NCI-H1694 (cell line): ENCODE measurements at regions not wholly inside any gene's neighbourhood (a gene's known extent, or its start where the extent isn't known, plus 50 kb on each side); places are given as distances from the start of the nearest gene placed in this dataset.

ENCODE experiments used
- DNase-seq: peaks from one replicate; lab custom pipeline; 2025; lab: John Stamatoyannopoulos, UW

DNA sequence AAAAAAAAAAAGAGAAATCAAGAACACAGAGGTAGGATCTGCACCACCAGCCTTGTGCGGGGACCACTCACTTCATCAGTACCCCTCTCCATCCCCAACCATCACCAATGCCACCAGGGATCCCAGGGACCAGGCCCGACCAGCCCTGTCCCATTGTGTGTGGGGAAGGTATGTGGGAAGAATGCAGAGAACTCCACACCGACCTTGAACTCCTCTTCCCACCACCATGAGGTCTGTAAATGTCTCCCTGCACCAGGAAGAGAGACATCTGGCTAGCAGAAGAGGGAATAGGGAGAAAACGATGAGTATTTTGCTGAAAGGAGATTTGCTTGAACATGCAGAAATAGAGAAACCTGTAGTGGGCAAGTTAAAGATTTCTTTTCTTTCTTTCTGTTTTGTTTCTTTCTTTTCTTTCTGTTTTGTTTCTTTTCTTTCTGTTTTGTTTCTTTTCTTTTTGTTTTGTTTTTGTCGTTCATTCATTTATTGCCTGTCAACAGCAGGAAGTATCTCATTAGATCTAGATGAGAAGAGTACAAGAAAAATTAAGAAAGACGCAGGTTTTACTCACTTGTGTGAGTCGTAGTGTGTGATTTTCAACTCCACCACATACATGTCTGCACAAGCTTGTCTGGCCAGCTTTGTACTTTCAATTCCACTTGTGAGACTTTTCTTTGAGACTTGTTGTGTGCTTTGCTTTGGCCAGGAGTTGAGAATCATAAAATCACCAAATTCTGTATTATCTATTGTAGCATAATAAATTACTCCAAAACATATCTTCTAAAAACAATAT is 179.8 kb upstream of the HAAO start:
- DNase-seq = no peak

DNA sequence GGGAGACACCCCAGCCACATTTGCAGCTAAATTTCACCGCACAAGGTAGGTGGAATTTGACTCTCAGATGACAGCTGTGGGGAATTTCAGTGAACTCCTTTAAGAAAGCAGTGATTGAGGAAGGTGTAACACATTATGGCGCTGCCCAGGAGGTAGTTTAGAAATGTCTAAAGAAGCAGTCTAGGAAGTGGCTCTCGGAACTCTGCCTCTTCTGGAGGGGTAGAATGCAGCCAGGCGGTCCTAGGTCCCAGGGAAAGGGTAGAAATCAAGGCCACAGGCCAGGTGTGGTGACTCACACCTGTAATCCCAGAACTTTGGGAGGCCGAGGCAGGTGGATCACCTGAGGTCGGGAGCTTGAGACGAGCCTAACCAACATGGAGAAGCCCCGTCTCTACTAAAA is 179.0 kb upstream of the HAAO start:
- no peak for DNase-seq

DNA sequence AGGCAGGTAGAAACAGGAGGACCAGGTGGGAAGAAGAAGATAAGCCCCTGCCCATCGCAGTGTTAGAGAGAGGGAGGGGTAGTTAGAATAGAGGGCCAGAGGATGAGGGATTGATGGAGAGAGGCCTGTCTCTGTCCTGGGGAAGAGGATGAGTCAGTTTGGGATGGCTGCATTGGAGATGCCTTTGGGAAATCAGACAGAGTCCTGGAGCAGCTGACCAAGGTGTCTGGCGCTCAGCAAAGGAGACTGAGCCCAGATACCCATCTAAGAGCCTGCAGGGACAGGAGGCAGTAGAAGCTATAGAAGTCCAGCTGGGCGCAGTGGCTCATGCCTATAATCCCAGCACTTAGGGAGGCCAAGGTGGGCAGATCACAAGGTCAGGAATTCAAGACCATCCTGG is 177.8 kb upstream of the HAAO start:
- no peak for DNase-seq

DNA sequence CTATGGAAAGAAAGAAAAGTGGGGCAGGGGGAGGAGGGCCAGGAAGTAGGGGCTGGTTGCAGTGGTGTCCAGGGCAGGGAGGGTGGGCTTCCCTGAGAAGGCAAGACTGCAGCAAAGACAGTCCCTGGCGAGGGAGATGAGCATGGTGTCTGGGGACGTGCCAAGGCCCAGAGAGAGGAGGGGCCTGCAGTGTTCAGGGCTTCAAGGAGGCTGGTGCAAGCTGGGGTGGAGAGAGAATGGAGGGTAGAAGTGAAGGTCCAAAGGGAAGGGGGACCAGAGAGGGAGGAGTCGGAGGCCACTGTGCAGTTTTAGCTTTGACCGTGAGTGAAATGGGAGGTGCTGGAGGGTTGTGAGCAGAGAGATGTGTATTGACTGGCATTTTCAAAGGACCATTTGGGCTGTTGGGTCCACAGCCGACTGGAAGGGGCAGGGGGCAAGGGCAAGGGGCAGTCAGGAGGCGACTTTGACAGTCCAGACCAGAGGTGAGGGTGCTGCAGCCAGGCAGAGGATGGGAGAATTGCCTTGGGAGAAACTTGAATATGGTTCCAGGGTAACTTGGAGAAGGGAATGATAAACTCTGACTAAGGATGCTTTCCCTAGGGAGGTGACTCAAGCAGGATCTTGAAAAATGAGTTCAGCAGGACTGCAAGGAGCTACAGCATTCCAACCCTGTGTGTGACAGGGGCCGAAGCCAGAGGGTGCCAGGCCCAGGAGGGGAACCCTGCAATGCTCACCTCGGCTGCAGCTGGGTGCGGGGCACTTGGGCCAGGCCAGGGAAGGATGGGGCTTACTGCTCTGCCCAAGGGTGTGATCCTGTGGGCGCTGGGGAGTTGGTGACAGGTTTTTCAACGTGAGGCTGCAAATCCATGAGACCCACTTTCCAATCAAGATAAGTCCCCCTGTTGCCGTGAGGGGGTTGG is 177.1 kb upstream of the HAAO start:
- DNase-seq = no peak

DNA sequence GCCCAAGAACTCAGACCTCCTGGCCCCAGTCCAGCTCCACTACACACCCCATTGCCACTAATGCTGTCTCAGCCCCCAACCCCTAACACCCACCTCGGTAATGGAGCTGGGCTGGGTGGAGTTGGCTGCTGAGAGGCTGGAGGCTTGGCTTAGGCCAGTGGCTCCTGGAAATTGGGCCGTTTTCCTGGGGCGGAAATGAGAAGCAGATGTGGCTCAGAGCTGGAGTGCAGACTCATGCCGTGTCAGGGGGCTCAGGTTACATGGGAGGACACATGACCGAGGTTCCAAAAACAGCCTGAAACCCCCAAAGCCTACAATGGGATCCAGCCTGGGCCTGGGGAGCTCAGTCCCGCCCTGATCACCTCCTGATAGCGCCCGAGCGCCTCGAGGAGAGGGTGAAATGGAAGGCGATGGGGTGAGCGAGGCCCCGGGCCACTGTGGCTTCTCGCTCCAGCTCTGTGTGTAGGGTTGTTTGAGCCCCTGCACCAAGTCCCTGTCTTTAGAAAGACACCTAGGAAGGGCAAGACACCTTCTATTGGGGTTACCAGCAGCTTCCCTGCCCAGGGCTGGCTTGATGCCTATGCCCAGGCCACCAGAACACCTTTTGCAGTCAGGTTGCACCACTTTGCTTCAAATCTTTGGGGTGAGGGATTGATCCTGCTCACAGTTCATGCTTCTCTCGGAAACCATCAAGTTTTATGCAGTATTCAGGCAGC is 175.7 kb upstream of the HAAO start:
- DNase-seq = no peak

DNA sequence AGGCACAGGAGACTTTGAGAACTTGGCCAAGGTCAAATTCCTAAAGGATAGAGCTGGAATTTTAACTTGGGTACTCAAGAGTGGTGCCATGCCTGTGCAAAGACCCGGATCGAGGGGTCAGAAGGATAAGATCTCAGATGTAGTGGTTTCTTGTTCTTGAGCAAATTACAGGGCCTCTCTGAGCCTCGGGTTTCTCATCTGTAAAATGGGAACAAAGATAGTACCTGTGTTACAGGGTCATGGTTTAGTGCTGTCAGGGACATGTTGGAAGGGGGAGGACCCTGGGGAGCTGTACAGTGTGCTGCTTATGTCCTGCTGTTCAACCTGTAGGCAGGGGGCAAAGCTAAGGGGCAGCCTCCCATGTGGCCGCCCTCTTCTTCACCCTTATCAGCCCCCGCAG is 173.5 kb upstream of the HAAO start:
- no peak for DNase-seq

DNA sequence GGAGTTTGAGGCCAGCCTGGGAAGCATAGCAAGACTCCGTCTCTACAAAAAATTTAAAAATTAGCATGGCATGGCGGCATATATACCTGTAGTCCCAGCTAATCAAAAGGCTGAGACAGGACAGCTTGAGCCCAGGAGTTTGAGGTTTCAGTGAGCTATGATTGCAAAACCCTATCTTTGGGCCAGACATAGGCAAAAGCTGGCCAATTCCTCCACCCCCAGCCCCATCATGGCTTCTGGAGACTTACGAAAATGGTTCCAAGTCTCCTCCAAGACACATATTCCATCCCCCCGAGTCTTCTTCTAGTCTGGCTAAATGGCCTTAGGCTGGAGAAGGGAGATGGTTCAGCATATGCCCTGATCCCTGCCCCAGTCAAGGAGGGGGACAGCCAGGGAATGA is 172.8 kb upstream of the HAAO start:
- no peak for DNase-seq

DNA sequence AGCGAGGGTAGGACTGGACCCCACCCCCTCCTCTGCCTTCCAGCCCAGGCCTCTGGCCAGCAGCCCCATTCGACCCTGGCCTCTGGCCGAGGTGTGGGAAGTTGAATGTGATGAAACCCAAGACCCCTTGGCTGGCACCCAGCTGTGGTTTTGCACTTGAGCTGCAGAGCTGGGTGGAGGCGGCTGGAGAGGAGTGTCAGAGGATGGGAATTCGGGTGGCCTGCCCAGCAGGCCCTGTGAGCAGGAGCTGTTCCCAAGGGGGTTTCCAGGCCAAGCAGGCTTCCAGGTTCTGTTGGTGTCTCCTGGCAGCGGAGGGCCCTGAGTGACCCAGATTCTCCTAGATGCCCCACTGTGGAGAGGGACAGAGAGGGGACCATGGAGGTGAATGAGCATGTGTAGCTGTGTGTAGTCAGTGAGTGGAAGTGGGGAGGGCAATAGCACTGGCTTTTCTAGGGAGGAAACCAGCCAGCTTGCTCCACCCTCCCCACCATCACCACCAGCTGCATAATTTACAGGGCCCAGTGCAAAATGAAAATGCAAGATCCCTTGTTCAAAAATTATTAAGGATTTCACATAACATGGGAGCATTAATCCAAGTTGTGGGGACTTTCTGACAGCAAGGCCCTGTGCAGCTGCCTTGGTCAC is 172.2 kb upstream of the HAAO start:
- no peak for DNase-seq

DNA sequence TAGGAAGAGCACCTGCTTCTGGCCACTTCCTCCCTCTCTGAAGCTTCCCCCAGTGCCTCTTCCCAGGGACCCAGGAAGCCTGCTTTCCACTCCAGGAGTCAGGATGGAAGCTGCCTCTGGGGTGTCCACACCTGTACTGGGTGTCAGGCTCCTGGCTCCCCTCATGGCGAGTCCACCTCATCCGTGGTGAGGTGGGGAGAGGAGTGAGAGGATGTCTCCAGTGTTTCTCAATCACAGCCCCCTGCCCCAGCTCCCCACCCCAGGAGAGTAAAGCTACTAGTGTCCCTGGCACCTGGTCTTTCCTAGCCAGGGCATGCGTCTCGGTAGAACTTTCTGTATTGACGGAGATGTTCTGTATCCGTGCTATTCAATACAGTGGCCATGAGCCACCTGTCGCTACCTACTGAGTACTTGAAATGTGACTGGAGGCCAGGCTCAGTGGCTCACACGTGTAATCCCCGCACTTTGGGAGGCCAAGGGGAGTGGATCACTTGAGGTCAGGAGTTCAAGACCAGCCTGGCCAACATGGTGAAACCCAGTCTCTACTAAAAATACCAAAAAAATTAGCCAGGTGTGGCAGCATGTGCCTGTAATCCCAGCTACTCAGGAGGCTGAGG is 171.2 kb upstream of the HAAO start:
- DNase-seq = no peak

DNA sequence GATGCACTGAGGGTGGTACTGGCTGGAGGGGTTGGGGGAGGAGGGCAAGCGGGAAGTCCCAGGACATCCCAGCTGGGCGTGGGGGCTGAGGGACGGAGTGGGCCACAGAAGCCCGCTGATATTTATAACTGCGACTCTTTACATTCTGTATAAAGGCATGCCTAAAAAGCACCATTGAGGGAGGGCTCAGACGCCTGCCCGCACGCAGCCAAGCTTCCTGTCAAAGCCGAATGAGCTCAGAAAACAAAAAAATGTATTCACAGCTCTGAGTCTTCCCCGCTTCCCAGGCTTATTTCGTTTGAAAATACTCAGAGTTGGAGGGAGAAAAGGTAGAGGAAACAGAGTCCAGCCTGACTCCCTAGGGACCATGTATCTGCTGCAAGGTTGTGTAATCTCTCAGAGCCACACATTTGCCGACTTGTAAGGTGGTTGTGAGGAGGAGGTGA is 170.1 kb upstream of the HAAO start:
- DNase-seq = no peak

DNA sequence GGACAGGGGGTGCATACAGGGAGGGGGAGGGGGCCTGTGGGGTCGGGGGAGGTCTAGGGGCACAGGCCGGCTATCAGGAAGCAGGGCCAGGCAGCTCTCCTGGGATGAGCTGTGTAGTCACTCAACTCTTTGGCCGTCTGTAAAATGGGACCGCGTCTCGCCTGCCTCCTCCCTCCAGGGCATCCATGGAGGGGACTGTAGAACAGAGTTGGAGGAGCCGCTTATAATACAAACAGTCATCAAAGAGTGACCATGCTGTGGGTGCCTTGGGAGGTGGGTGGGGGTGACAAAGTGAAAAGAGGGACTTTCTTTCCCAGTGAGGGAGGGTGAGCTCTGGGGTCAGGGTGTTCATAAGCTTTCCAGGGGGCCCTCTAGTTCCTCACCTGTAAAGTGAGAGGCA is 169.6 kb upstream of the HAAO start:
- DNase-seq = no peak

DNA sequence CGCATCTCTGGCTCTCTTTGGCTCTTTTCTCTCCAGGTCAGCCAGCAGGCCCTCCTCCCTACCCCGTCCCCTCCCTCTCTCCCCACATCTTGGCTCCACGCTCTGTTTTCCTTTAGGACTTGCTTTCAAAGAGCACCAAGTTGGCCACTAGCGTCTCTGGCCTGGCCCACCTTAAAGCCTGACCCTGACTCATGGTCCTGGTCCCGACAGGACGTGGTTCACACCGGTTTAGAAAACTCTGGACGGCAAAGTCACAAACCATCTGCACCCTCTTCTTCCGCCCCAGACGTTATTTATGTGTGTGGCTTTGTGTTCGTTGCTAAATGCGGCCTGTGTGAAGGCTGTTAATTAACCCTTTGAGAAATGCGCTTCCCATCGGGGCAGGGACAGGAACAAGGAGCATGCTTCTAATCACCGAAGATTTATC is 169.0 kb upstream of the HAAO start:
- DNase-seq = no peak

DNA sequence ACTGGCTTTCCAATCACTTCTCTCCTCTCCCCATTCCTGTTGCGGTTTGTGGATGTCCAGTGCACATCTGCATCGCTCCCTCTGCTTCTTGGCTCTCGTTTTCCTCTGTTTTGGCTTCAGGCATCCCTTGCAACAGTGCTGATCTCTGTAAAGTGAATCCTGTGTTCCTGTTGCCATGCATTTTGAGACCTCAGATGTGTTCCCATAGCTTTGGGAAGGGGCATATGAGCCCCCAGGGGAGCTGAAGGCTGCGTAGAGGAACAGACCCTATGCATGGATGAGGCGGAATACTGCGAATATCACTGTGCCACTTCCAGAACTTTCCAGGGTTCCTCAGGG is 168.4 kb upstream of the HAAO start:
- no peak for DNase-seq

DNA sequence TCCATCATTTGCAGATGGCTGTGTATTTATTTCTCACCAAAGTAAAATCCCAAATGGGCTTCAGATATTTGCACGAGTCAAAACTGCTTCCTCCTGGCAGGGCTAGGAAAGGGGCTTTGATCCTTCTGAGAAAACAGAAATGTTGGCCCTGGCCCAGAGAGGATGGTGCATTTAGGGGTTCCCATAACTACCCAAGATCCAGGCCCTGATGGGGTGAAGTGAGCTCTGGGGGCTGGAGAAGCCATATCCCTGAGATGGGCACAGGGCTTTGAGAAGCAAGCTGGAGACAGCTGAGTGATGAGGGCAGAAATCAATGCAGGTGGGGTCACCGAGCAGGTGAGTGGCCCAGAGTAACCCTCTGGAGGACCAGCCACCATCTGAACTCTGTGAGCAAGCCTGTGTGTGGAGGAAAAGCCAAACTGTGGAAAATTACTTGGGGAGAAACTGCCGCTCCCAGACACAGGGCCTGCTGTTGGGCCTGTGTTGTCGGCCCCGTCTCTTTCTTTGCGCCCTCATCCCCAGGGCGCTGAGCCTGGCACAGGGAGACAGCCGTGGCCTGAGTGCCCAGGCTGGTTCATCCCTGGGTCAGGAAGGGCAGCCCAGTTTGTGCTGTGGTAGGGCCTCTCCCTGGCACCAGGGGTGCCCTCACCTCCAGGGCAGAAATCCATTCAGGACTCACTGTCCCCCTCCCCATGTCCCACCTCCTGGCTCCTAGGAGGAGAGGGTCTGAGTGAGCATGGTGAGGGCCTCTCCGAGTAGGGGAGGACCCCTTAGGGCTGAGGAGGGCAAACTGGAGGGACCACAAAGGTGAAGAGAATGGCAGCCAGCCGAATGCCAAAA is 167.8 kb upstream of the HAAO start:
- no peak for DNase-seq

DNA sequence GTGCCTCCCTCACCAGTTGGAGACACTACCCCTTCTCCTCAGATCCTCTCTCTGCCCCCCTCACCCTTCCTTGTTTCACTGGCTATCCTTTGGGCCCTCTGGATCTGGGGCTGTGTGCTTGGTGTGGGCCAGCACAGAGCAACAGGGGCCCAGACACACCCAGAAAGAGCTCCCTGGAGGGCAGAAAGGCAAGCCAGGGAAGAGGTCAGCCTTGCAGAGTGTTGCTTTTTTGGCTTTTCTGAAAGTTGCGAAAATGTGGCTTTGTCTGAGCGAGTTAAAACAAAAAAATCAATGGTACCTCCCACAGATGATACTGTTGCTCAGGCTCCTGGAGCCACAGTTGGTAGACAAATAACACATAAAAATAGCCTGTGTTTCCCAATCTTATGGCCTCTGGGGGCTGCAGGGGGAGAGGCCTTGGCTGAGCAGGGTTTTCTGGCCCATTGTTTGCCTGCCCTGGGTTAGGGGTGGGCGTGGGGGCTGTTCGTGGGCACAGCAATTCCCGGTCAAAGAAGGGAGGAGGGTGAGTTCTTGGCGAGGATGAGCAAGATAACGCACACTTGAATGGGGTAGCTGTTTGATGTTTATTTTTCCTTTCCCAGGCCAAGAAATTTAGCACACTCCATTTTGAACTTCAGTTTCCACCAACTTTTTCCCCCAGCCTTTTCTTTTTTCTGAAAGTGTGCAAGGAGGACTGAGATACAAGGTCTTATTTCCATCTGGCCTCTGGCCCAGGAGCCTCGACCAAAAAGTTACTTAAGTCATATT is 167.0 kb upstream of the HAAO start:
- DNase-seq = no peak

DNA sequence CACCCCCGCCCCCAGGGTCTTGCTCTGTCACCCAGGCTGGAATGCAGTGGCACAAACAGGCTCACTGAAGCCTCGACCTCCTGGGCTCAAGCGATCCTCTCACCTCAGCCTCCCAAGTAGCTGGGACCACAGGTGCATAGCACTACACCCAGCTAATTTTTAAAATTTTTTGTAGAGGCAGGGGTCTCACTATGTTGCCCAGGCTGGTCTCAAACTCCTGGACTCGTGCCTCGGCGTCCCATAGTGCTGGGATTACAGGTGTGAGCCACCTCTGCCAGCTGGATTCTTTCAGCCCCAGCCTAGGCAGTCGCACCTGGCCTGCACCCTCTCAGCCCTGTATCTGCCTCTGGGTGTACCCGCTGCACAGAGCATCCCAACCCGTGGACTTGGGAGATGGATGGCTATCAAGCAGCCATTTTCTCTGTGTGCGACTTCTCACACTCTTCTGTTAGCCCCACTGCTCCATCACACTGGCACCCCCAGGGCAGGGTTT is 166.4 kb upstream of the HAAO start:
- no peak for DNase-seq

DNA sequence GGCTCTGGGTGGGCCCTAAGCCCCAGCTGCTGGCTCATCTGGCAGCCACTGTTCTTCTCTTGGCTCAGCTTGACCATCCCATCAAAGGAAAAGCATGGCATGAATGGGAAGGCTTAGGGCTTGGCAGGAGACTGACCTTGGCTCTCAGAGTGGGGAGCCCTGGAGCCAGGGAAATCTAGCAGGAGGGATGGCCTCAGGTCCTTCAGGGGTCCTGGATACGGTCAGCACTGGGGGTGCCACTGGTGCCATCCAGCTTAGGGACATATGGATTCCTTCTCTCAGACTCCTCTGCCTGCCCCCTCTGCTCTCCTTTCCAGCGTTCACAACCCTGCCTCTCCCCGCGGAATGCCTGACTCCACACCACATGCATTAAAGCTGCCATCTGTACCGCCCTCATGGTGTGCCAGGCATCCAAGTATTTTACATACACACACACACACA is 165.5 kb upstream of the HAAO start:
- DNase-seq = peak; percentile 48

DNA sequence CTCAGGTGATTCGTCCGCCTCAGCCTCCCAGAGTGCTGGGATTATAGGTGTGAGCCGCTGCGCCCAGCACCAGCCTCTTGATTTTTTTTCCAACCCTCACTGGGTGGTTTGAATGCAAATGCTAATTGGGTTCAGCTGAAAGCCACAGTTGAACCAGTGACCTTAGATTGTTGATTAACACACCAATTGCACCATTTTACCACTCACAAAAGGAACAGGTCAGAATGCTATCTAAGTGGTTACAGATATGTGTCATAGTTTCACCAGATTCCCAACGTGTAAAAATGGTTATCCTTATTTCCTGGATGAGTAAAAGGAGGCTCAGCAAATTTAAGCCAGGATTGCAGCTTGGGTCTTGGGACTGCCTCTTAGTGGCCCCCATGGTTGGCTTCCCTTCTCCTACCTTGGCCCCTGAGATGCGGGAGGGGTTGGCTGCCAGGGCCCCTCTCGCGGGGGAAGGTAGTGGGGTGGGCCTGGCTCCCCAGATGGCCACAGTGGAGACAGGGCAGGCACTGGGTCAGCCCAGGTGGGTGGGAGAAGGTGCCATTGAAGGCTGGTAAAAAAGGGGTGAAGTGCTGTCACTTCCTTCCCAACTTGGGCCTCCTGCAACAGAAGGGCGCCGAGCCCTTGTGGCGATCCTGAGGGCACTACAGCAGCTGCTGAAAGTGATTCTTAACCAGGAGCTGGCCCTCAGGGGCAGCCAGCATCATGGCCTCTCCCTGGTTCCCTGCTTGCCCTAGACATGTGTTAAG is 164.9 kb upstream of the HAAO start:
- DNase-seq = no peak
